ENCODE measurements at regions not wholly inside any gene's neighbourhood (a gene's known extent, or its start where the extent isn't known, plus 50 kb on each side); places are given as distances from the start of the nearest gene placed in this dataset.

- ATAC-seq (ENCODE audit: low read depth), result no peak
- H3K27ac Mint-ChIP-seq, result no peak overlapping the region
- no peaks in the 10 kb centered on the region for H3K36me3 Mint-ChIP-seq
- DNase-seq, result no peak
- H3K9me3 Mint-ChIP-seq, result no peaks in the 10 kb centered on the region
- H3K4me3 Mint-ChIP-seq, result no peak overlapping the region
- H3K27me3 Mint-ChIP-seq, result no peaks in the 10 kb centered on the region
- H3K4me1 Mint-ChIP-seq, result no peaks in the 10 kb centered on the region
- POLR2A ChIA-PET, result no interaction called here
Observed at GRCh38 chr5:164600929-164601535, 1095.6 kb downstream of the MAT2B start.

GRCh38 chr5:164608507-164608906 is 1103.1 kb downstream of the MAT2B start:
- Mint-ChIP-seq H3K27ac (no peak overlapping the region), H3K9me3 (peaks cover 1% of the 10 kb centered on the region), H3K27me3 (no peaks in the 10 kb centered on the region), H3K4me1 (no peaks in the 10 kb centered on the region), H3K36me3 (no peaks in the 10 kb centered on the region), H3K4me3 (no peak overlapping the region)
- POLR2A ChIA-PET, result no interaction called here
- ATAC-seq (ENCODE audit: low read depth) (no peak), DNase-seq (no peak)

- POLR2A ChIA-PET, result no interaction called here
Observed at GRCh38 chr5:164610374-164610773, 1105.0 kb downstream of the MAT2B start.

DNA sequence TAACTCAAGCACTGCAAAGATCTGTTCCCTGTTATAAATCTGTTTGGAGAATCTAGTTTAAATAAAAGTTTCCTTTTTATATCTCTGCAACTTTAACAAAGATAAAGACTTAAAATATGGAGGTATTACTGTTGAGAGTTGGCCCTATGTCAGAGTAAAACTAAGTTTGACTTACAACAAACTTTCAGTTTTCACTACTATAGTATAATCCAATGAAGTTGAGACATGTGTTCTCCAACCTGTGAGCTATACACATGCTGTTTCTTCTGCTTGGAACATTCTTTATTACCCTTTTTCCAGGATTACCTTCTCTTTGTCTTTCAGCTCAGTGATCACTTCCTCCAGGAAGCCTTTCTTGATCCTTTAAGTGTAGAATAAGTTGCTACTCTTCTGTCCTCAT is 1109.3 kb downstream of the MAT2B start:
- H3K4me1 Mint-ChIP-seq, result no peaks in the 10 kb centered on the region
- POLR2A ChIA-PET, result no interaction called here
- H3K36me3 Mint-ChIP-seq, result no peaks in the 10 kb centered on the region
- H3K9me3 Mint-ChIP-seq, result no peaks in the 10 kb centered on the region
- no peak overlapping the region for H3K4me3 Mint-ChIP-seq
- DNase-seq (no peak), ATAC-seq (ENCODE audit: low read depth) (no peak)
- H3K27ac Mint-ChIP-seq, result no peak overlapping the region
- no peaks in the 10 kb centered on the region for H3K27me3 Mint-ChIP-seq

More at GRCh38 chr5:164610374-164610773, 1105.0 kb downstream of the MAT2B start:
- ATAC-seq (ENCODE audit: low read depth) (no peak), DNase-seq (no peak)
- Mint-ChIP-seq H3K4me1 (no peaks in the 10 kb centered on the region), H3K27ac (no peak overlapping the region), H3K9me3 (peaks cover 1% of the 10 kb centered on the region), H3K27me3 (no peaks in the 10 kb centered on the region), H3K4me3 (no peak overlapping the region), H3K36me3 (no peaks in the 10 kb centered on the region)

GRCh38 chr5:164617290-164617689 is 1111.9 kb downstream of the MAT2B start:
- POLR2A ChIA-PET, result no interaction called here
- Mint-ChIP-seq H3K27ac (no peak overlapping the region), H3K4me3 (no peak overlapping the region), H3K9me3 (no peaks in the 10 kb centered on the region), H3K4me1 (no peaks in the 10 kb centered on the region), H3K36me3 (no peaks in the 10 kb centered on the region), H3K27me3 (no peaks in the 10 kb centered on the region)
- ATAC-seq (ENCODE audit: low read depth) (no peak), DNase-seq (no peak)

DNA sequence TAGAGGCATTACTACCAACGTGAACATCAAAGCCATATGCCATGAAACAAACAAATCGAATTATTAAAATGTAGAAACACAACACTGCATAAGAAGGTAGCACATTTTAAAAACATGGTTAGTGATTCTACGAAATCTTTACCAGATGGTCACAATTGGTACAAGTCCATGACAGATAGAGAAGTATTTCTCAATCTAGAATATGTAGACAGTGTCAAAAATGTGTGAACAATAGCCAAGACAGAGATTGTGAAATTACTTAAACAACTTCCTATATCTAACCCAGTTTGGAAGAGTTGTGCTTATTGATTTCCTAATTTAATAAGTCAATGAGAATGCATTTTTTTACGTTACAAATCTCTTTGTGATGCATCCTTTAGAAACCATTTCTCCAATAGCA is 1121.6 kb downstream of the MAT2B start:
- DNase-seq (no peak), ATAC-seq (ENCODE audit: low read depth) (no peak)
- no peaks in the 10 kb centered on the region for H3K27me3 Mint-ChIP-seq
- POLR2A ChIA-PET, result no interaction called here
- H3K9me3 Mint-ChIP-seq, result peaks cover 5% of the 10 kb centered on the region
- no peaks in the 10 kb centered on the region for H3K4me1 Mint-ChIP-seq
- no peak overlapping the region for H3K27ac Mint-ChIP-seq
- H3K4me3 Mint-ChIP-seq, result no peak overlapping the region
- no peaks in the 10 kb centered on the region for H3K36me3 Mint-ChIP-seq

- POLR2A ChIA-PET, result no interaction called here
- Mint-ChIP-seq H3K4me1 (no peaks in the 10 kb centered on the region), H3K27me3 (no peaks in the 10 kb centered on the region), H3K27ac (no peak overlapping the region), H3K4me3 (no peak overlapping the region), H3K9me3 (no peaks in the 10 kb centered on the region), H3K36me3 (no peaks in the 10 kb centered on the region)
- ATAC-seq (ENCODE audit: low read depth) (no peak), DNase-seq (no peak)
Observed at GRCh38 chr5:164636456-164636855, 1131.0 kb downstream of the MAT2B start.

- Mint-ChIP-seq H3K4me3 (no peak overlapping the region), H3K9me3 (no peaks in the 10 kb centered on the region), H3K4me1 (no peaks in the 10 kb centered on the region), H3K36me3 (no peaks in the 10 kb centered on the region), H3K27me3 (no peaks in the 10 kb centered on the region), H3K27ac (no peak overlapping the region)
- ATAC-seq (ENCODE audit: low read depth) (no peak), DNase-seq (no peak)
- POLR2A ChIA-PET, result no interaction called here
Observed at GRCh38 chr5:164637931-164638521, 1132.6 kb downstream of the MAT2B start.

DNA sequence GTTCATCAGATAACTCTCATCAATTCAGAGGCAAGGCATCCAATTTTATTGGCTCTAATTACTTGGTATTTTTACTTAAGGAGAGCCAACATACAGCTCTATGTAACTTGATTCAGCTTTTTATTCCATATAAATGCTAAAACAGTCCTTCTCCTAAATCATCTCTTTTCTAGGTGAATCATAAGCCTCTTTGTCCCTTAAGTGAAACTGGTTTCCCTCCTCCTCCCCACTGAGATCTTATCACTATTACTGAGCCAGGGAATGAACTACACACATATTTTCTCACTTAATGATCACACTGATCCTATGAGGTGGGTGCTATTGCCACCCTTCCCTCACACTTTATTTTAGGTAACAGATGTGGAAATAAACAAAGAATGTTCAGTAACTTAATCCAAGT is 1143.8 kb downstream of the MAT2B start:
- POLR2A ChIA-PET, result interaction anchor here (0.5 kb wide), 1 partner anchor 1108 kb away, joined by 6 read pairs; no protein-coding TSS in a partner anchor
- Mint-ChIP-seq H3K36me3 (no peaks in the 10 kb centered on the region), H3K27me3 (no peaks in the 10 kb centered on the region), H3K4me3 (no peak overlapping the region), H3K4me1 (no peaks in the 10 kb centered on the region), H3K27ac (no peak overlapping the region), H3K9me3 (no peaks in the 10 kb centered on the region)
- DNase-seq, result no peak
- no peak for ATAC-seq (ENCODE audit: low read depth)

DNA sequence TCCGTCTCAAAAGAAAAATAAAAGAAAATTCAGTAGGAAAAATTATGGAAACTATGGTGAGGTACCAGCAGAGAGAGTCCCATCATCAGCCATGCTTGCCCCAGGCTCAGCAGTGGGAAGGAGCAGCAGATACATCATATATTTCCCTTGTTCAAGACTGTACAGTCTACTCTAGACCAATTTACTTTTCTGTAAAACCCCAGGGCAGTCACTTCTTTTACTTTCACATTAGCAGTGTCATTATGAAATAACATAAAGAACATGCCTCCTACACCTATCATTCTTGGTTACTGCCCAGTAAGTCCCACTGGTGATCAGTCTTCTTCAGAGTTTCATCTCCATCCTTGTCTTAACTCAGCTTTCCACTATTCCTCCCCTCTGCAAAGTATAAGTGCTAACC is 1145.0 kb downstream of the MAT2B start:
- DNase-seq, result no peak
- ATAC-seq (ENCODE audit: low read depth), result no peak
- Mint-ChIP-seq H3K4me3 (no peak overlapping the region), H3K9me3 (no peaks in the 10 kb centered on the region), H3K4me1 (no peaks in the 10 kb centered on the region), H3K36me3 (no peaks in the 10 kb centered on the region), H3K27ac (no peak overlapping the region), H3K27me3 (no peaks in the 10 kb centered on the region)
- POLR2A ChIA-PET, result no interaction called here

DNA sequence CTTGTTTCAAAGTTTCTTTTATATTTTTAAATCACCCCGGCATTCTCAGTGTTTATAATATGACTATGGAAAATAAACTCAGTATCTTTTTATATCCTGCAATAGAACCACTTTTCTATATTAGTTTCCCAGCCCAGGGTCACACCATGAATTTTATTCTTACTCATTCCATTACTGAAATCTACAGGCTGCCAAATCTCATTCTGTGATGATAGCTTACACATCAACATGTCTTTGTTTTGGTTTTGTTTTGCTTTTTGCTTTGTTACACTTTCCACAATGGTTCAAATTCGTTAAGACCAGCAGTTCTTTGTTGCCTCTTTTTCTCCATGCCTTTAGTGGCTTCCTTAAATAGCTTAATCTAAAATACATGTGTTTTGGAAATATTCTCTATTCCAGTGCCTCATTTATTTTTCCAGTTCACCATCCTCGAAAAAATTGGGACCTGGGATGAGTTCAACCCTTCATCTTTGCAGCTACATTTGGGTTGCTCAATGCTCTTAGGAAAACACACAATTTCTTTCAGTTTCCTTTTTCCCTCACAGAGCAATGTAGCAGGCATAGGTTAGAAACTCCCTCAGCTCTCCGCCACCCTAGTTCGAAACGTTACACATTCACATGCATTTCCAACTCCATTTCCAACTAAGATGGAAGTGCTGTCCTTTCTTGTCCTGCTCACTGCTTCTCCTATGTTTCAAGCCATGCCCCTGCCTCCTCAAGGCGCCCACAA is 1146.3 kb downstream of the MAT2B start:
- Mint-ChIP-seq H3K4me1 (no peaks in the 10 kb centered on the region), H3K4me3 (no peak overlapping the region), H3K9me3 (no peaks in the 10 kb centered on the region), H3K36me3 (no peaks in the 10 kb centered on the region), H3K27ac (no peak overlapping the region), H3K27me3 (no peaks in the 10 kb centered on the region)
- POLR2A ChIA-PET, result no interaction called here
- ATAC-seq (ENCODE audit: low read depth) (no peak), DNase-seq (no peak)

DNA sequence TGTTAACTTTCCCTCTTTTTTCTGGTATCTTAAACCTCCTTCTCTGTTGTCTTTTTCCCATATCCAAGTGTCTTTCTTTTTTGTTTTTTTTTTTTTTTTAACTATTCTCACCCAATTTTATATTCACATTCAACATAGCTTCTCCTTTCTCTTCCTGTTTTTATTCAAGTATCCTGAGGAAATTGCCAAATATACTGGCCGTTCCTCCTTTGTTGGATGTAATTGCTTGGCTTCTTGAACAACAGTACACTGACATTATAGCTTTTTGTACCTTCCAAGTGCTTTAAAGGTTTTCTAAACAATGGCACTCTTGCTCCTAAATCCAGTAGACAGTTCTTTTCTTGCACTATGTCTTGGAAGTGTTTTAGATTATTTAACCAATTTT is 1146.8 kb downstream of the MAT2B start:
- no peaks in the 10 kb centered on the region for H3K27me3 Mint-ChIP-seq
- H3K4me3 Mint-ChIP-seq, result no peak overlapping the region
- no peaks in the 10 kb centered on the region for H3K9me3 Mint-ChIP-seq
- no peaks in the 10 kb centered on the region for H3K4me1 Mint-ChIP-seq
- ATAC-seq (ENCODE audit: low read depth), result no peak
- no peak overlapping the region for H3K27ac Mint-ChIP-seq
- POLR2A ChIA-PET, result no interaction called here
- no peaks in the 10 kb centered on the region for H3K36me3 Mint-ChIP-seq
- no peak for DNase-seq

DNA sequence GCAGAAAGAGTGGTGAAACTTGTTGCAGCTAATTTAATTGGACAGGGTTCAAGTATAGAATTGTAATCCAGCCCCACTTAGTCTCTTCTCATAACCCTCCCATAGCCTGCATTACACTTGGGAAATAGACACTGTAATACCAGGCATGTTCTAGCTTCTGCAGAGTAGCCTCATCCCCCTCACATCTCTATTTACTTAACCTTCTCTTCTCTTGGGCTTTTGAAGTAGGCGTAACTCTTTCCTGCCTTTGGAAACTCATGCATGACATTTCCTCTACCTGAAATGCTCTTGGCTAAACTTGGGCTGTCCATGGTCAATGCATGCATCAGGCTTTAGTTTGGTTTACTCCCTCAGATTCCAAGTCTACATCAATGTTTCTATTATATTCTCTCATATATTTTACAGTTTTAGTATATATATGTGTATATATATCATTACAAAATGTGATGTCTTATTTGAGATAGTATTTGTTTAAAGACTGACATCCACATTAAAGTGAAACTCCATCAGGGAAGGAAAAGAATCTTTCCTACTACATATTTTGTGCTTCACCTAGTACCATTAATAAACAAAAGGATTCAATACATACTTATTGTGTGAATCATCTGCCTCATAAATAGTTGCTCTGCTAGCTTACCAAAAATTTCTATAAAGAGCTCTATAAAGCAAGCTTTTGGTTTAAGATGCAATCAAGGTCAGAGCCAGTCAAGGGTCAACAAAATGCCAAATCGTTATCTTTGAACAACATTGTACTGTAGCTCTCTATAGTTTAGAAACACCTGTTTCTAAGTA is 1158.0 kb downstream of the MAT2B start:
- H3K36me3 Mint-ChIP-seq, result no peaks in the 10 kb centered on the region
- H3K27ac Mint-ChIP-seq, result no peak overlapping the region
- ATAC-seq (ENCODE audit: low read depth) (no peak), DNase-seq (no peak)
- no peak overlapping the region for H3K4me3 Mint-ChIP-seq
- POLR2A ChIA-PET, result no interaction called here
- no peaks in the 10 kb centered on the region for H3K27me3 Mint-ChIP-seq
- no peaks in the 10 kb centered on the region for H3K9me3 Mint-ChIP-seq
- H3K4me1 Mint-ChIP-seq, result no peaks in the 10 kb centered on the region

GRCh38 chr5:164671640-164672039 is 1166.2 kb downstream of the MAT2B start:
- Mint-ChIP-seq H3K27ac (no peak overlapping the region), H3K27me3 (no peaks in the 10 kb centered on the region), H3K4me3 (no peak overlapping the region), H3K36me3 (no peaks in the 10 kb centered on the region), H3K4me1 (no peaks in the 10 kb centered on the region), H3K9me3 (no peaks in the 10 kb centered on the region)
- DNase-seq (no peak), ATAC-seq (ENCODE audit: low read depth) (no peak)
- POLR2A ChIA-PET, result no interaction called here

Data from activated naive CD8-positive, alpha-beta T cell treated with anti-CD3 and anti-CD28 coated beads, Interleukin-2, amount 10 ng/mL, durations not matched to agents 7 days and 5 days (primary cell).